ENCODE measurements at regions not wholly inside any gene's neighbourhood (a gene's known extent, or its start where the extent isn't known, plus 50 kb on each side); places are given as distances from the start of the nearest gene placed in this dataset.

DNA sequence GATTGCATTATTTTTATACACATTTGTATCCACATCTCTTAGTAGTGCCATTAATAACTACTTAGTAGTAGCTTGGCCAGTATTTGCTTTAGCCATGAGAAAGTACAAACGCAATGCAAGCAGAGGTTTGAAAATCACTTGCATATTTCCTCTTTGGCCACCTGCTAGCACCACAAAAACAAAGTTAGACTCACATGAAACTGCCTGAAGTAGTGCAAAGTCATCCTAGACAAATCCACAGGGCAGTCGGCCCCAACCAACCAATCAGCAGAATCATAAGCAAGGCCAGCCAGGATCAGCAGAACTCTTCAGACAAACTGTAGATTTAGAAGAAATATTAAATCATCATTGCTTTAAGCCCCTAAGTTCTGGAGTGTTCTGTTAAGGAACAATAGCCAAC lies 135.2 kb upstream of the VGLL2 start:
- Mint-ChIP-seq H3K9me3 (no peaks in the 10 kb centered on the region), H3K27ac (no peak overlapping the region), H3K4me1 (ENCODE audit: low read depth) (no peaks in the 10 kb centered on the region), H3K36me3 (ENCODE audit: low read depth) (no peaks in the 10 kb centered on the region), H3K4me3 (no peak overlapping the region), H3K27me3 (no peaks in the 10 kb centered on the region)
- TF ChIP-seq CTCF (IDR thresholded peaks at IDR 0.05) = no peak
- Histone ChIP-seq H3K27me3 (ENCODE audit: control insufficient read depth in 1 of 2, insufficient read depth in 2 of 2, low read length in 2 of 2) (no peaks in the 10 kb centered on the region), H3K36me3 (ENCODE audit: insufficient read depth, low read length) (no peaks in the 10 kb centered on the region), H3K4me3 (ENCODE audit: low read length) (no peak overlapping the region), H3K4me1 (ENCODE audit: insufficient read depth, low read length) (no peaks in the 10 kb centered on the region), H3K9me3 (ENCODE audit: control insufficient read depth in 1 of 2, insufficient read depth in 1 of 2, low read length in 2 of 2) (no peaks in the 10 kb centered on the region), H3K27ac (ENCODE audit: low read depth in 1 of 2, low read length in 2 of 2) (no peak overlapping the region)
- POLR2A ChIA-PET = no interaction called here
- DNase-seq (no peak), ATAC-seq (ENCODE audit: poor library complexity) (no peak)
- CTCF ChIA-PET = no interaction called here
- intact Hi-C loops (cut with DNase I, micrococcal nuclease) = no loop called here

GRCh38 chr6:117136702-117137101 lies 128.7 kb upstream of the VGLL2 start:
- H3K27ac ChIP-seq (ENCODE audit: low read depth in 1 of 2, low read length in 2 of 2) = no peak overlapping the region
- POLR2A ChIA-PET = no interaction called here
- CTCF ChIA-PET = no interaction called here
- TF ChIP-seq CTCF (IDR thresholded peaks at IDR 0.05) = no peak
- H3K4me1 ChIP-seq (ENCODE audit: insufficient read depth, low read length) = no peaks in the 10 kb centered on the region
- Mint-ChIP-seq H3K27ac (no peak overlapping the region), H3K27me3 (no peaks in the 10 kb centered on the region), H3K4me3 (no peak overlapping the region), H3K9me3 (no peaks in the 10 kb centered on the region), H3K36me3 (ENCODE audit: low read depth) (no peaks in the 10 kb centered on the region), H3K4me1 (ENCODE audit: low read depth) (no peaks in the 10 kb centered on the region)
- H3K9me3 ChIP-seq (ENCODE audit: control insufficient read depth in 1 of 2, insufficient read depth in 1 of 2, low read length in 2 of 2) = no peaks in the 10 kb centered on the region
- H3K36me3 ChIP-seq (ENCODE audit: insufficient read depth, low read length) = no peaks in the 10 kb centered on the region
- ATAC-seq (ENCODE audit: poor library complexity) = no peak
- no peak overlapping the region for H3K4me3 ChIP-seq (ENCODE audit: low read length)
- DNase-seq = no peak
- intact Hi-C loops (cut with DNase I, micrococcal nuclease) = no loop called here
- H3K27me3 ChIP-seq (ENCODE audit: control insufficient read depth in 1 of 2, insufficient read depth in 2 of 2, low read length in 2 of 2) = no peaks in the 10 kb centered on the region

DNA sequence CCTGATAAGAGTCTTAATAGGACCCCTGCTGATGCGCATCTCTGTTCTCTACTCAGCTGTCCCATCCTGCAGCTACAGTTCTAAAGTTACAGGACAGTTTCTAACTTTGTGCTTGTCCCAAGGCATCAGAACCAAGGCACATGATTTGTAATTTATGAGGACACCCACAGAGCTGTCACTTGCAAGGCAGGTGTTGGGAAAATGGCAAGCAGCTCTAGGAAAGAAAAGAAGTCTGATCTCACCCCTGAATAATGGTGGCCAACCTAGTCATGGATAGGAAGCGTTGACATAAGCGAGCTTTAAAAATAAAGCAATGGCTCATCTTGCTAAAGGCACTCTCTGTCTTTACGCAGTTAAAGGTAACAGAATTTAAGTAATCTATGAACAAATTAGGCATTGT lies 127.6 kb upstream of the VGLL2 start:
- Histone ChIP-seq H3K4me3 (ENCODE audit: low read length) (no peak overlapping the region), H3K4me1 (ENCODE audit: insufficient read depth, low read length) (no peaks in the 10 kb centered on the region), H3K9me3 (ENCODE audit: control insufficient read depth in 1 of 2, insufficient read depth in 1 of 2, low read length in 2 of 2) (no peaks in the 10 kb centered on the region), H3K27me3 (ENCODE audit: control insufficient read depth in 1 of 2, insufficient read depth in 2 of 2, low read length in 2 of 2) (no peaks in the 10 kb centered on the region), H3K27ac (ENCODE audit: low read depth in 1 of 2, low read length in 2 of 2) (no peak overlapping the region), H3K36me3 (ENCODE audit: insufficient read depth, low read length) (no peaks in the 10 kb centered on the region)
- Mint-ChIP-seq H3K27ac (no peak overlapping the region), H3K36me3 (ENCODE audit: low read depth) (no peaks in the 10 kb centered on the region), H3K9me3 (no peaks in the 10 kb centered on the region), H3K4me1 (ENCODE audit: low read depth) (no peaks in the 10 kb centered on the region), H3K4me3 (no peak overlapping the region), H3K27me3 (no peaks in the 10 kb centered on the region)
- ChIA-PET CTCF (no interaction called here), POLR2A (no interaction called here)
- no peak for TF ChIP-seq CTCF (IDR thresholded peaks at IDR 0.05)
- no peak for DNase-seq
- ATAC-seq (ENCODE audit: poor library complexity) = no peak
- intact Hi-C loops (cut with DNase I, micrococcal nuclease) = no loop called here
